DND-41 (cell line): ENCODE measurements at regions not wholly inside any gene's neighbourhood (a gene's known extent, or its start where the extent isn't known, plus 50 kb on each side); places are given as distances from the start of the nearest gene placed in this dataset.

Source experiments
- CTCF ChIP-seq: IDR thresholded peaks from 2 replicates; pipeline ENCODE4 v1.5.1; 2012; ENCODE audit warnings: borderline replicate concordance, low read length, moderate library complexity, mild to moderate bottlenecking; ENCODE audit not compliant: poor library complexity, severe bottlenecking; ENCODE audit errors: extremely low read depth
- EZH2 ChIP-seq: IDR thresholded peaks from 3 replicates; pipeline ENCODE4 v1.6.1; 2012; ENCODE audit warnings: borderline replicate concordance, low read depth, mild to moderate bottlenecking, moderate library complexity, low read length, inconsistent platforms; ENCODE audit not compliant: severe bottlenecking

- TF ChIP-seq EZH2 = no peak
- no peak for TF ChIP-seq CTCF
These were observed 69.0 kb downstream of the MINAR1 start for GRCh38 chr15:79501086-79501485.
